ENCODE measurements at regions not wholly inside any gene's neighbourhood (a gene's known extent, or its start where the extent isn't known, plus 50 kb on each side); places are given as distances from the start of the nearest gene placed in this dataset.

DNA sequence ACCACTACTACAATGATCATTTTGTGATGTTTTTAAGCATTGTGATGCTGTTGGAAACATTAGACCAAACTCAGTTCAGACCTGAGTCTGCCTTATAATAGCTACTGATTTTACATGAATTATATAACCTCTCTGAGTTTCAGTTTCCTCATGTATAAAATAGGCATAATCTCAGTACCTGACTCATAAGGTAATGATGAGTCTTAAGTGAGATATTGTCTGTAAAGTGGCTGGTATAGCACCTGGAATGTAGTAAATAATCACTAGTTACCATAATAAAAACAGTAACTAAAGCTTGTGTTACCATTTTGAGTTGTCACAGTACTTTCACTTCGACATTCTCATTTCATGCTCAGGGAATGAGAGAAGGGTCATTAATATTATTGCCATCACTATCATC, 381.5 kb upstream of the SALL1 start:
- Mint-ChIP-seq H3K36me3 (peaks cover 3% of the 10 kb centered on the region), H3K27ac (no peak overlapping the region), H3K27me3 (peaks cover 11% of the 10 kb centered on the region), H3K4me3 (no peak overlapping the region), H3K4me1 (ENCODE audit: unreplicated experiment) (peaks cover 8% of the 10 kb centered on the region), H3K9me3 (peaks cover 3% of the 10 kb centered on the region)
- TF ChIP-seq, protein P1, sequence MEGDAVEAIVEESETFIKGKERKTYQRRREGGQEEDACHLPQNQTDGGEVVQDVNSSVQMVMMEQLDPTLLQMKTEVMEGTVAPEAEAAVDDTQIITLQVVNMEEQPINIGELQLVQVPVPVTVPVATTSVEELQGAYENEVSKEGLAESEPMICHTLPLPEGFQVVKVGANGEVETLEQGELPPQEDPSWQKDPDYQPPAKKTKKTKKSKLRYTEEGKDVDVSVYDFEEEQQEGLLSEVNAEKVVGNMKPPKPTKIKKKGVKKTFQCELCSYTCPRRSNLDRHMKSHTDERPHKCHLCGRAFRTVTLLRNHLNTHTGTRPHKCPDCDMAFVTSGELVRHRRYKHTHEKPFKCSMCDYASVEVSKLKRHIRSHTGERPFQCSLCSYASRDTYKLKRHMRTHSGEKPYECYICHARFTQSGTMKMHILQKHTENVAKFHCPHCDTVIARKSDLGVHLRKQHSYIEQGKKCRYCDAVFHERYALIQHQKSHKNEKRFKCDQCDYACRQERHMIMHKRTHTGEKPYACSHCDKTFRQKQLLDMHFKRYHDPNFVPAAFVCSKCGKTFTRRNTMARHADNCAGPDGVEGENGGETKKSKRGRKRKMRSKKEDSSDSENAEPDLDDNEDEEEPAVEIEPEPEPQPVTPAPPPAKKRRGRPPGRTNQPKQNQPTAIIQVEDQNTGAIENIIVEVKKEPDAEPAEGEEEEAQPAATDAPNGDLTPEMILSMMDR (conservative IDR thresholded peaks at IDR 0.05): no peak
- no peak for DNase-seq (ENCODE audit: extremely low spot score, unreplicated experiment)

DNA sequence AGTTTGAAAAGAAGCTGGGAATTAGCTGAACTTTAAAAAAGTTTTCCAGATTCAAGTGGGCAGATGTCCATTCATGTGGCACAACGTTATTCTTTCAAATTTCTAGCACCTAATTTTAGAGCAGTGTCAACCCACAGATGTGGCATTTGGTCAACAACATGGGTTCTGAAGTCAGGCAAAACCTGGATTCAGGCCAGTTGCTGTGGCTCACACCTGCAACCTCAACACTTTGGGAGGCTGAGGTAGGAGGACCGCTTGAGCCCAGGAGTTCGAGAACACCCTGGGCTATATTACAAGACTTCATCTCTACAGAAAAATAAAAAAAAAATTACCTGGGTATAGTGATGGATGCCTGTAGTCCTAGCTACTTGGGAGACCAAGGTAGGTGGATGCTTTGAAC, 380.2 kb upstream of the SALL1 start:
- Mint-ChIP-seq H3K27me3 (peaks cover 15% of the 10 kb centered on the region), H3K4me3 (no peak overlapping the region), H3K4me1 (ENCODE audit: unreplicated experiment) (peaks cover 21% of the 10 kb centered on the region), H3K36me3 (peaks cover 3% of the 10 kb centered on the region), H3K27ac (no peak overlapping the region), H3K9me3 (peaks cover 8% of the 10 kb centered on the region)
- DNase-seq (ENCODE audit: extremely low spot score, unreplicated experiment): no peak
- TF ChIP-seq, protein P1 (conservative IDR thresholded peaks at IDR 0.05): no peak

DNA sequence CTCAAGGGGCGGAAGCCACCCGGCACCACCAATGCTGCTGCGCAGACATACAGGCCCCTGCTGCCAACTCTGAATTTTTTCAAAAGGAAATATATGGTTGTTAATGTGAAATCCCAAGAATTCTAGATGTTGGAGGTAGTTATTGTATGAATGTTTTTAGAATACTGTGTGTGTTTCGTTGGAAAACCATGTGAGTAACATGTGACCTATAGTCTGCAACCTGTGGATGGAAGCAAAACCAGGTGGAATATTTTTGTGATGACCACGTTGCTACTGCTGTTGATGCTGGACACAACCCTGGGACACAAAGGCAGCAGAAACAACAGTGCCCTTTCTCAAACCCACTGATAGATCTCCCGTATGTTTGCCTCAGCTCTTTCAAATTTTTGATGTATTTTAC, 376.3 kb upstream of the SALL1 start:
- TF ChIP-seq, protein P1 (conservative IDR thresholded peaks at IDR 0.05): no peak
- peaks cover 22% of the 10 kb centered on the region for H3K4me1 Mint-ChIP-seq (ENCODE audit: unreplicated experiment)
- no peak overlapping the region for H3K27ac Mint-ChIP-seq
- H3K36me3 Mint-ChIP-seq: peaks cover 3% of the 10 kb centered on the region
- peaks cover 8% of the 10 kb centered on the region for H3K9me3 Mint-ChIP-seq
- DNase-seq (ENCODE audit: extremely low spot score, unreplicated experiment): no peak
- H3K4me3 Mint-ChIP-seq: no peak overlapping the region
- peaks cover 8% of the 10 kb centered on the region for H3K27me3 Mint-ChIP-seq

DNA sequence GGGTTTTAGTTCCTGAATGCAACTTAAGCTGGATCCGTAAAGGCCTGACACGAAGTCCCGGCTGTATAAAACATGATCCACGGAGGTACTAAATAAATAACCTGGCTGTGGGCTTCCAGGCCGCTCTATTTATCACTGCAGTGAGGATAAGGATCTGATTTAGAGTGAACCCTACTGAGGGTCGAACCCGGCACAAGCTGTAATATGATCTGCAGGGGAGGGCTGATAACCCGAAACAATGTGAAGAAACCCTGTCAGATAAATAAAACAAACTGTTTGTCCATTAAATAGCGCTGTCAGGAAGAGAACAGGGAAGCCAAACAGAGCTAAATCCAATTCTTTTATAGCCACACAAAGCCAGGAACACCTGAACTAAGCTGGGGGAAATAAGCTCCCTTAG, 375.6 kb upstream of the SALL1 start:
- peak overlapping the region; percentile 30 for H3K4me3 Mint-ChIP-seq
- no peak overlapping the region for H3K27ac Mint-ChIP-seq
- peaks cover 8% of the 10 kb centered on the region for H3K9me3 Mint-ChIP-seq
- peaks cover 22% of the 10 kb centered on the region for H3K4me1 Mint-ChIP-seq (ENCODE audit: unreplicated experiment)
- H3K27me3 Mint-ChIP-seq: peaks cover 8% of the 10 kb centered on the region
- peaks cover 3% of the 10 kb centered on the region for H3K36me3 Mint-ChIP-seq
- TF ChIP-seq, protein P1 (conservative IDR thresholded peaks at IDR 0.05): no peak
- DNase-seq (ENCODE audit: extremely low spot score, unreplicated experiment): no peak

DNA sequence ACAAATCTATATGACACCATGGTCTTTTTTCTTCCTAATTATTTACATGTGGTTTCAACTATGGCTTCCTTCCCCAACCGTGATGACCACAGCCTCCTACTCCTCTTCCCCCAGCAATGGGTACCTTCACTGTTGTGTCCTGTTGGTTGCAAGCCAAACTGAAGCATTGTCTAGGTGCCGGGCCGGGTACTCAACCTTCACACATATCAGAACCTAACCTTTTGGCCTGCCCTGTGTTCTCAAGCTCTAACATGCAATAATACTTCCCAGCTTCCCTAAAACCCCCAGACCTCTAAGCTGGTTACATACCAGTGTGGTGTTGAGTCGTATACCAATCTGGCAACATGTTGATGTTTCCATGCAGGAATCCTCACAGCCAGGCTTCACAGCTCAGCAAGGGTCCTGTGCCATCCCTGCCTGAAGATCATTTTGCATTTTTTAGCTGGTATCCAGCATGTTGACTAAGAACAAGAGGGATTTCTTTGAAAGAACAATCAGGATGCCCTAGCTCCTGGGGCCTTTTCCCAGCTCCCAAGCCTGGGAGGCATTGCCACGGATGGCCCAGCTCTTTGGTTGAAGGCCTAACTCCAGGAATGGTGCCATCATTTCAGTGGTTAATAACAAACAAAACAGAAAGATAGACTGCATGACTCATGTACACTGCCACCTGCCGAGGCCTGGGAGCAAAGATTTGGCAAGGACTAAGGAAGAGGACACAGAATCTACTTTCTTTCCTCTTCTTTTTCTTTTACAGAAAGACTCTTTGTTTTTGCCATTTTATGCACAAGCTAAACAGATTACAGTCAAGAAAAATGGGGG, 373.7 kb upstream of the SALL1 start:
- H3K4me1 Mint-ChIP-seq (ENCODE audit: unreplicated experiment): peaks cover 22% of the 10 kb centered on the region
- TF ChIP-seq, protein P1 (conservative IDR thresholded peaks at IDR 0.05): no peak
- no peak for DNase-seq (ENCODE audit: extremely low spot score, unreplicated experiment)
- peaks cover 8% of the 10 kb centered on the region for H3K27me3 Mint-ChIP-seq
- H3K4me3 Mint-ChIP-seq: no peak overlapping the region
- no peak overlapping the region for H3K27ac Mint-ChIP-seq
- H3K36me3 Mint-ChIP-seq: peaks cover 3% of the 10 kb centered on the region
- peaks cover 8% of the 10 kb centered on the region for H3K9me3 Mint-ChIP-seq
